Superior temporal gyrus (tissue), 1 donor: ENCODE measurements at regions not wholly inside any gene's neighbourhood (a gene's known extent, or its start where the extent isn't known, plus 50 kb on each side); places are given as distances from the start of the nearest gene placed in this dataset.
"Not testable (repeated sequence)": the region's sequence is repeated elsewhere in the genome, so short reads cannot be mapped to it uniquely, and the experiment has no call there.

Source experiments
- DNase-seq: peaks from one replicate; pipeline ENCODE4 v3.0.0-alpha.2; 2016; ENCODE audit errors: extremely low spot score

GRCh38 chr2:146981921-146982320 is 862.9 kb upstream of the ACVR2A start:
- no peak for DNase-seq

- no peak for DNase-seq
Observed at GRCh38 chr2:146979746-146980145, 865.1 kb upstream of the ACVR2A start.

- DNase-seq: peak; percentile 80
Observed at GRCh38 chr2:146978577-146979555, 866.0 kb upstream of the ACVR2A start.

- DNase-seq: not testable (repeated sequence)
Observed at GRCh38 chr2:146970981-146971380, 873.8 kb upstream of the ACVR2A start.

GRCh38 chr2:146969703-146970102 is 875.1 kb upstream of the ACVR2A start:
- not testable (repeated sequence) for DNase-seq

- DNase-seq: no peak
Observed at GRCh38 chr2:146964494-146964893, 880.3 kb upstream of the ACVR2A start.

GRCh38 chr2:146954544-146954943 is 890.3 kb upstream of the ACVR2A start:
- DNase-seq: no peak

- DNase-seq: no peak
Observed at GRCh38 chr2:146952696-146953095, 892.1 kb upstream of the ACVR2A start.

- DNase-seq: no peak
Observed at GRCh38 chr2:146950911-146951310, 893.9 kb upstream of the ACVR2A start.

- no peak for DNase-seq
Observed at GRCh38 chr2:146950361-146950760, 894.5 kb upstream of the ACVR2A start.

GRCh38 chr2:146949400-146949799 is 895.4 kb upstream of the ACVR2A start:
- DNase-seq: no peak

GRCh38 chr2:146944601-146945000 is 900.2 kb upstream of the ACVR2A start:
- no peak for DNase-seq

- peak; percentile 56 for DNase-seq
Observed at GRCh38 chr2:146939991-146940685, 904.7 kb upstream of the ACVR2A start.

GRCh38 chr2:146934921-146935320 is 909.9 kb upstream of the ACVR2A start:
- no peak for DNase-seq

- DNase-seq: no peak
Observed at GRCh38 chr2:146931109-146931508, 913.7 kb upstream of the ACVR2A start.

GRCh38 chr2:146927080-146927711 is 917.6 kb upstream of the ACVR2A start:
- peak; percentile 68 for DNase-seq

GRCh38 chr2:146918280-146918679 is 926.5 kb upstream of the ACVR2A start:
- DNase-seq: no peak

- no peak for DNase-seq
Observed at GRCh38 chr2:146917431-146918042, 927.3 kb upstream of the ACVR2A start.

- no peak for DNase-seq
Observed at GRCh38 chr2:146916914-146917313, 927.9 kb upstream of the ACVR2A start.

GRCh38 chr2:146913476-146913875 is 931.4 kb upstream of the ACVR2A start:
- no peak for DNase-seq

- no peak for DNase-seq
Observed at GRCh38 chr2:146912536-146912935, 932.3 kb upstream of the ACVR2A start.

- DNase-seq: no peak
Observed at GRCh38 chr2:146908776-146909175, 936.1 kb upstream of the ACVR2A start.
